Activated CD8-positive, alpha-beta T cell treated with anti-CD3 and anti-CD28 coated beads, Interleukin-2, amount 10 ng/mL, durations not matched to agents 7 days and 5 days (primary cell): ENCODE measurements at regions not wholly inside any gene's neighbourhood (a gene's known extent, or its start where the extent isn't known, plus 50 kb on each side); places are given as distances from the start of the nearest gene placed in this dataset.
A peak's percentile ranks its signal among the peaks of the same experiment; 100 is the strongest.
"Not testable (repeated sequence)": the region's sequence is repeated elsewhere in the genome, so short reads cannot be mapped to it uniquely, and the experiment has no call there.

Experiments used
- ATAC-seq: fragments of 150-1000 bp; cut with Tn5 transposase; one replicate; pipeline ENCODE4 v1.10.0; 2021; ENCODE audit warnings: moderate library complexity
- CTCF ChIA-PET: fragments of 350-600 bp; sonication (Branson Sonifier 250); formaldehyde crosslinking; loops from one replicate; lab custom pipeline; 2021; ENCODE audit warnings: antibody characterized with exemption; lab: Charles Lee
- POLR2A ChIA-PET: fragments of 350-600 bp; sonication (Branson Sonifier 250); formaldehyde crosslinking; loops from one replicate; lab custom pipeline; 2021; ENCODE audit warnings: antibody characterized with exemption; lab: Charles Lee
- DNase-seq: peaks from one replicate; pipeline ENCODE4 v3.0.0-alpha.2; 2020
- H3K27ac Mint-ChIP-seq: one replicate; pipeline ENCODE4 v1.8.0; 2021; ENCODE audit warnings: mild to moderate bottlenecking, mixed read lengths
- H3K27me3 Mint-ChIP-seq: one replicate; pipeline ENCODE4 v1.8.0; 2021; ENCODE audit warnings: low read depth, mixed read lengths
- H3K36me3 Mint-ChIP-seq: one replicate; pipeline ENCODE4 v1.8.0; 2021; ENCODE audit warnings: low read depth, mixed read lengths
- H3K4me1 Mint-ChIP-seq: one replicate; pipeline ENCODE4 v1.8.0; 2021; ENCODE audit warnings: low read depth, mixed read lengths
- H3K4me3 Mint-ChIP-seq: one replicate; pipeline ENCODE4 v1.8.0; 2021; ENCODE audit warnings: mild to moderate bottlenecking, mixed read lengths
- H3K9me3 Mint-ChIP-seq: one replicate; pipeline ENCODE4 v1.8.0; 2022; ENCODE audit warnings: mixed read lengths; ENCODE audit not compliant: insufficient read depth

GRCh38 chr15:62327406-62327805 lies 162.3 kb upstream of the C2CD4B start:
- peaks cover 4% of the 10 kb centered on the region for H3K27me3 Mint-ChIP-seq
- POLR2A ChIA-PET = no interaction called here
- H3K9me3 Mint-ChIP-seq = no peaks in the 10 kb centered on the region
- no peak overlapping the region for H3K4me3 Mint-ChIP-seq
- no peaks in the 10 kb centered on the region for H3K4me1 Mint-ChIP-seq
- no peak overlapping the region for H3K27ac Mint-ChIP-seq
- no peak for ATAC-seq
- CTCF ChIA-PET = no interaction called here
- DNase-seq = no peak
- no peaks in the 10 kb centered on the region for H3K36me3 Mint-ChIP-seq

GRCh38 chr15:62332472-62332871 lies 167.4 kb upstream of the C2CD4B start:
- H3K27me3 Mint-ChIP-seq, DNase-seq, ATAC-seq, POLR2A ChIA-PET, H3K9me3 Mint-ChIP-seq, H3K4me1 Mint-ChIP-seq, H3K27ac Mint-ChIP-seq, H3K4me3 Mint-ChIP-seq, CTCF ChIA-PET, H3K36me3 Mint-ChIP-seq: not testable (repeated sequence)

GRCh38 chr15:62334536-62334935 lies 169.5 kb upstream of the C2CD4B start:
- no peak overlapping the region for H3K4me3 Mint-ChIP-seq
- H3K36me3 Mint-ChIP-seq = no peaks in the 10 kb centered on the region
- no peak for DNase-seq
- CTCF ChIA-PET = interaction anchor here (0.6 kb wide), 1 partner anchor 18 kb away, joined by 3 read pairs; no protein-coding TSS in a partner anchor
- H3K27me3 Mint-ChIP-seq = no peaks in the 10 kb centered on the region
- no peaks in the 10 kb centered on the region for H3K4me1 Mint-ChIP-seq
- ATAC-seq = no peak
- POLR2A ChIA-PET = no interaction called here
- H3K27ac Mint-ChIP-seq = no peak overlapping the region
- no peaks in the 10 kb centered on the region for H3K9me3 Mint-ChIP-seq

- DNase-seq (no peak), ATAC-seq (no peak)
- Mint-ChIP-seq H3K27me3 (no peaks in the 10 kb centered on the region), H3K27ac (no peak overlapping the region), H3K36me3 (no peaks in the 10 kb centered on the region), H3K4me1 (no peaks in the 10 kb centered on the region), H3K9me3 (no peaks in the 10 kb centered on the region), H3K4me3 (no peak overlapping the region)
- CTCF ChIA-PET = no interaction called here
- POLR2A ChIA-PET = no interaction called here
Measured at GRCh38 chr15:62337934-62338333, 172.8 kb upstream of the C2CD4B start.

GRCh38 chr15:62338497-62338896 lies 173.4 kb upstream of the C2CD4B start:
- Mint-ChIP-seq H3K4me3 (no peak overlapping the region), H3K9me3 (no peaks in the 10 kb centered on the region), H3K4me1 (no peaks in the 10 kb centered on the region), H3K27me3 (no peaks in the 10 kb centered on the region), H3K36me3 (no peaks in the 10 kb centered on the region), H3K27ac (no peak overlapping the region)
- ChIA-PET CTCF (no interaction called here), POLR2A (no interaction called here)
- no peak for ATAC-seq
- no peak for DNase-seq

GRCh38 chr15:62342959-62343358 lies 177.9 kb upstream of the C2CD4B start:
- ChIA-PET POLR2A (no interaction called here), CTCF (no interaction called here)
- H3K27ac Mint-ChIP-seq = no peak overlapping the region
- ATAC-seq = no peak
- no peaks in the 10 kb centered on the region for H3K36me3 Mint-ChIP-seq
- no peaks in the 10 kb centered on the region for H3K27me3 Mint-ChIP-seq
- no peaks in the 10 kb centered on the region for H3K9me3 Mint-ChIP-seq
- no peak overlapping the region for H3K4me3 Mint-ChIP-seq
- peaks cover 8% of the 10 kb centered on the region for H3K4me1 Mint-ChIP-seq
- DNase-seq = no peak

- Mint-ChIP-seq H3K9me3 (no peaks in the 10 kb centered on the region), H3K4me3 (no peak overlapping the region), H3K4me1 (peaks cover 11% of the 10 kb centered on the region), H3K27ac (no peak overlapping the region), H3K27me3 (no peaks in the 10 kb centered on the region), H3K36me3 (no peaks in the 10 kb centered on the region)
- POLR2A ChIA-PET = no interaction called here
- CTCF ChIA-PET = no interaction called here
- DNase-seq (no peak), ATAC-seq (no peak)
Measured at GRCh38 chr15:62343397-62343796, 178.3 kb upstream of the C2CD4B start.

GRCh38 chr15:62344806-62345539 lies 179.9 kb upstream of the C2CD4B start:
- no peaks in the 10 kb centered on the region for H3K27me3 Mint-ChIP-seq
- no peak overlapping the region for H3K27ac Mint-ChIP-seq
- H3K36me3 Mint-ChIP-seq = no peaks in the 10 kb centered on the region
- ChIA-PET POLR2A (no interaction called here), CTCF (interaction anchor here (0.7 to 1.4 kb wide), 3 partner anchors 9 to 15 kb away, joined by 3 to 5 read pairs (median 3); no protein-coding TSS in a partner anchor)
- DNase-seq (peak; percentile 74), ATAC-seq (peak; percentile 93)
- no peaks in the 10 kb centered on the region for H3K9me3 Mint-ChIP-seq
- H3K4me3 Mint-ChIP-seq = peak overlapping the region; percentile 58
- peaks cover 22% of the 10 kb centered on the region for H3K4me1 Mint-ChIP-seq

- H3K4me1 Mint-ChIP-seq = peaks cover 22% of the 10 kb centered on the region
- DNase-seq (no peak), ATAC-seq (no peak)
- H3K27ac Mint-ChIP-seq = no peak overlapping the region
- H3K4me3 Mint-ChIP-seq = no peak overlapping the region
- H3K9me3 Mint-ChIP-seq = no peaks in the 10 kb centered on the region
- POLR2A ChIA-PET = no interaction called here
- no peaks in the 10 kb centered on the region for H3K36me3 Mint-ChIP-seq
- CTCF ChIA-PET = no interaction called here
- no peaks in the 10 kb centered on the region for H3K27me3 Mint-ChIP-seq
Measured at GRCh38 chr15:62346168-62346567, 181.1 kb upstream of the C2CD4B start.

- CTCF ChIA-PET = no interaction called here
- POLR2A ChIA-PET = interaction anchor here (1.4 kb wide), 1 partner anchor 43 kb away, joined by 3 read pairs; the partner anchor contains the start of gene TLN2
- H3K27me3 Mint-ChIP-seq = peaks cover 3% of the 10 kb centered on the region
- no peaks in the 10 kb centered on the region for H3K36me3 Mint-ChIP-seq
- H3K9me3 Mint-ChIP-seq = no peaks in the 10 kb centered on the region
- no peak for ATAC-seq
- H3K27ac Mint-ChIP-seq = no peak overlapping the region
- DNase-seq = no peak
- H3K4me1 Mint-ChIP-seq = peaks cover 22% of the 10 kb centered on the region
- no peak overlapping the region for H3K4me3 Mint-ChIP-seq
Measured at GRCh38 chr15:62348118-62348517, 183.0 kb upstream of the C2CD4B start.

GRCh38 chr15:62348623-62349022 lies 183.5 kb upstream of the C2CD4B start:
- Mint-ChIP-seq H3K9me3 (no peaks in the 10 kb centered on the region), H3K4me3 (no peak overlapping the region), H3K27me3 (peaks cover 3% of the 10 kb centered on the region), H3K27ac (no peak overlapping the region), H3K4me1 (peaks cover 22% of the 10 kb centered on the region), H3K36me3 (no peaks in the 10 kb centered on the region)
- CTCF ChIA-PET = no interaction called here
- ATAC-seq (peak; percentile 25), DNase-seq (peak; percentile 34)
- POLR2A ChIA-PET = interaction anchor here (1.4 kb wide), 1 partner anchor 42 kb away, joined by 3 read pairs; the partner anchor contains the start of gene TLN2

GRCh38 chr15:62352817-62353216 lies 187.7 kb upstream of the C2CD4B start:
- Mint-ChIP-seq H3K27ac (no peak overlapping the region), H3K27me3 (peaks cover 3% of the 10 kb centered on the region), H3K36me3 (no peaks in the 10 kb centered on the region), H3K4me1 (peaks cover 15% of the 10 kb centered on the region), H3K4me3 (no peak overlapping the region), H3K9me3 (no peaks in the 10 kb centered on the region)
- POLR2A ChIA-PET = no interaction called here
- no peak for DNase-seq
- no peak for ATAC-seq
- CTCF ChIA-PET = no interaction called here
